ENCODE measurements at regions not wholly inside any gene's neighbourhood (a gene's known extent, or its start where the extent isn't known, plus 50 kb on each side); places are given as distances from the start of the nearest gene placed in this dataset.

DNA sequence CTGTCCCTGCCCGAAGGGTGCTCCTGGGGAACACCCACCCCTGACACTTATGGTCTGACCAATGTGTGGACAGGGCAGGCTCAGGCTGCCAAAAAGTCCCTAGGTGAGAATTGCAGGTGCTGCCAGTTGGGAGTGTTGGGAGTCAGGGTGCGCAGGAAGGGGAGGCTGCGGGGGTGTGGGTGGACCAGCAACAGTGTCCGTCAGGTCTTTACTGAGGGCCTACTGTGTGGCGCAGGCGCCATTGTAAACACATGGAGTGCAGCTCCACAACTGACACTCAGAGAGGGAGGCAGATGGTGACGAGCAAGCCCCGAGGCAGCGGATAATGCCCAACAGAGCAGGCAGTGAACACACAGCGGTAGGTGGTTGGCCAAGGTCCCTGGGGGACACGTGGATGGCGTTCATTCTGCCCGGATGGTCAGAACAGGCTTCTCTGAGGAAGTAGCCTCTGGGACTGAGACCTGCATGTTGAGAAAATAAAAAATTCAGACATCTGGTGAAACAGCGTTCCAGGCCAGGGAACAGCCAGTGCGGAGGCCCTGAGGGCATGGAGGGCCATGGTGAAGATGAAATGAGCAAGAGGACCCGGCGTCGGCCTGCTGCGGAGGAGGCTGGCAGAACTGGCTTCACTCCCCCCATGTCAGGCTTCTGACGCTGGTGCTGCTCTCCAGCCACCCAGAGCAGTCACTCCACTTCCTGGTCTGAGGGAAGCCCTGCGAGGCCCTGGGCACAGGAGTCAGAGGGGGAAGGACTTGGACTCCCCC, 136.2 kb upstream of the ZBTB40 start:
- TF ChIP-seq, protein P1, sequence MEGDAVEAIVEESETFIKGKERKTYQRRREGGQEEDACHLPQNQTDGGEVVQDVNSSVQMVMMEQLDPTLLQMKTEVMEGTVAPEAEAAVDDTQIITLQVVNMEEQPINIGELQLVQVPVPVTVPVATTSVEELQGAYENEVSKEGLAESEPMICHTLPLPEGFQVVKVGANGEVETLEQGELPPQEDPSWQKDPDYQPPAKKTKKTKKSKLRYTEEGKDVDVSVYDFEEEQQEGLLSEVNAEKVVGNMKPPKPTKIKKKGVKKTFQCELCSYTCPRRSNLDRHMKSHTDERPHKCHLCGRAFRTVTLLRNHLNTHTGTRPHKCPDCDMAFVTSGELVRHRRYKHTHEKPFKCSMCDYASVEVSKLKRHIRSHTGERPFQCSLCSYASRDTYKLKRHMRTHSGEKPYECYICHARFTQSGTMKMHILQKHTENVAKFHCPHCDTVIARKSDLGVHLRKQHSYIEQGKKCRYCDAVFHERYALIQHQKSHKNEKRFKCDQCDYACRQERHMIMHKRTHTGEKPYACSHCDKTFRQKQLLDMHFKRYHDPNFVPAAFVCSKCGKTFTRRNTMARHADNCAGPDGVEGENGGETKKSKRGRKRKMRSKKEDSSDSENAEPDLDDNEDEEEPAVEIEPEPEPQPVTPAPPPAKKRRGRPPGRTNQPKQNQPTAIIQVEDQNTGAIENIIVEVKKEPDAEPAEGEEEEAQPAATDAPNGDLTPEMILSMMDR (conservative IDR thresholded peaks at IDR 0.05; ENCODE audit: low read depth in 2 of 2) = no peak
- TF ChIP-seq POLR2AphosphoS5 (IDR thresholded peaks at IDR 0.05; ENCODE audit: low read depth) (no peak), EZH2 (IDR thresholded peaks at IDR 0.05; ENCODE audit: low read depth, unreplicated experiment) (no peak), EZH2phosphoT487 (IDR thresholded peaks at IDR 0.05; ENCODE audit: unreplicated experiment) (no peak), CREB1 (CRISPR knock-in tag; IDR thresholded peaks at IDR 0.05; ENCODE audit: low read depth) (no peak)
- TF ChIP-seq, protein P2, sequence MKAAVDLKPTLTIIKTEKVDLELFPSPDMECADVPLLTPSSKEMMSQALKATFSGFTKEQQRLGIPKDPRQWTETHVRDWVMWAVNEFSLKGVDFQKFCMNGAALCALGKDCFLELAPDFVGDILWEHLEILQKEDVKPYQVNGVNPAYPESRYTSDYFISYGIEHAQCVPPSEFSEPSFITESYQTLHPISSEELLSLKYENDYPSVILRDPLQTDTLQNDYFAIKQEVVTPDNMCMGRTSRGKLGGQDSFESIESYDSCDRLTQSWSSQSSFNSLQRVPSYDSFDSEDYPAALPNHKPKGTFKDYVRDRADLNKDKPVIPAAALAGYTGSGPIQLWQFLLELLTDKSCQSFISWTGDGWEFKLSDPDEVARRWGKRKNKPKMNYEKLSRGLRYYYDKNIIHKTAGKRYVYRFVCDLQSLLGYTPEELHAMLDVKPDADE (IDR thresholded peaks at IDR 0.05) = no peak
- TF ChIP-seq, protein P3, sequence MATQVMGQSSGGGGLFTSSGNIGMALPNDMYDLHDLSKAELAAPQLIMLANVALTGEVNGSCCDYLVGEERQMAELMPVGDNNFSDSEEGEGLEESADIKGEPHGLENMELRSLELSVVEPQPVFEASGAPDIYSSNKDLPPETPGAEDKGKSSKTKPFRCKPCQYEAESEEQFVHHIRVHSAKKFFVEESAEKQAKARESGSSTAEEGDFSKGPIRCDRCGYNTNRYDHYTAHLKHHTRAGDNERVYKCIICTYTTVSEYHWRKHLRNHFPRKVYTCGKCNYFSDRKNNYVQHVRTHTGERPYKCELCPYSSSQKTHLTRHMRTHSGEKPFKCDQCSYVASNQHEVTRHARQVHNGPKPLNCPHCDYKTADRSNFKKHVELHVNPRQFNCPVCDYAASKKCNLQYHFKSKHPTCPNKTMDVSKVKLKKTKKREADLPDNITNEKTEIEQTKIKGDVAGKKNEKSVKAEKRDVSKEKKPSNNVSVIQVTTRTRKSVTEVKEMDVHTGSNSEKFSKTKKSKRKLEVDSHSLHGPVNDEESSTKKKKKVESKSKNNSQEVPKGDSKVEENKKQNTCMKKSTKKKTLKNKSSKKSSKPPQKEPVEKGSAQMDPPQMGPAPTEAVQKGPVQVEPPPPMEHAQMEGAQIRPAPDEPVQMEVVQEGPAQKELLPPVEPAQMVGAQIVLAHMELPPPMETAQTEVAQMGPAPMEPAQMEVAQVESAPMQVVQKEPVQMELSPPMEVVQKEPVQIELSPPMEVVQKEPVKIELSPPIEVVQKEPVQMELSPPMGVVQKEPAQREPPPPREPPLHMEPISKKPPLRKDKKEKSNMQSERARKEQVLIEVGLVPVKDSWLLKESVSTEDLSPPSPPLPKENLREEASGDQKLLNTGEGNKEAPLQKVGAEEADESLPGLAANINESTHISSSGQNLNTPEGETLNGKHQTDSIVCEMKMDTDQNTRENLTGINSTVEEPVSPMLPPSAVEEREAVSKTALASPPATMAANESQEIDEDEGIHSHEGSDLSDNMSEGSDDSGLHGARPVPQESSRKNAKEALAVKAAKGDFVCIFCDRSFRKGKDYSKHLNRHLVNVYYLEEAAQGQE (IDR thresholded peaks at IDR 0.05; ENCODE audit: unreplicated experiment) = no peak
